Midbrain (tissue), 1 donor: ENCODE measurements at regions not wholly inside any gene's neighbourhood (a gene's known extent, or its start where the extent isn't known, plus 50 kb on each side); places are given as distances from the start of the nearest gene placed in this dataset.

ENCODE experiments used
- DNase-seq: peaks from one replicate; lab custom pipeline; 2025; lab: John Stamatoyannopoulos, UW

DNA sequence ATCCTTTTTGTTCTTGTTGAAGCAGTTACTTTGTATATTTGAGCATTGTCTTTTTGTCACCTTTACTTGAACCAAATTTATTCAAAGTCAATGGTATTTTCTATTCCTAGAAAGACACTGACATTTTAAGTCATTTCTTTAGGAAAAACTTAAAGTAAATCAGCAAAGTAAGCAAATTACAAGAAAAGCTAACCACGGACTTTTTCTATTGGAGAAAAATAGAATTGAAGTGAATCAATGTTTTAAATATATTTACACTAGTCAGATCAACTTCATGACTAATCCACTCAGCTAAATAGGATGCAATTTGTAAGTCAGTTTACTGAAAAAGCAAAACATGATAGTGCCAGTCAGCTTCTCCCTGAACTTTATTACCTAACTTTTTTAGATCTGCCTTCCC, 733.8 kb upstream of the ALCAM start:
- no peak for DNase-seq

- DNase-seq: no peak
These were observed 730.7 kb upstream of the ALCAM start for GRCh38 chr3:104635872-104636580.

DNA sequence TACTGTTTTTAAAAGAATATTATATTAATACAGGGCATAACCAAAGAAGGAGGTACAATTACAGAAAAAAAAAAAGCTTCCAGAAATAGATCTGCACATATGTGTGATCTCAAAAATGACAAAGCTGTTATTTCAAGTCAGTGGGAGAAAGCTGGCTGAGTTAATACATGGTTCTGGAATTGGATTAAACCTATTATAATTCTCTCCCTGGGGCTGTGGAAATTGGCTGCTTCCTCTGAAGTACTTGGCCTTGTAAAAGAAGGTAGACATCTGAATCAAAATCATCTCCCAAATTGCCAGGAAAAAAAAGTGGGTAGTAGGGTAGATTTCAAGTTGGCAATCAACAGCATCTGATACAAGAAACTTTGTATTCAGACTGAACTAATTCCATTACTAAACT, 723.9 kb upstream of the ALCAM start:
- DNase-seq: no peak

DNA sequence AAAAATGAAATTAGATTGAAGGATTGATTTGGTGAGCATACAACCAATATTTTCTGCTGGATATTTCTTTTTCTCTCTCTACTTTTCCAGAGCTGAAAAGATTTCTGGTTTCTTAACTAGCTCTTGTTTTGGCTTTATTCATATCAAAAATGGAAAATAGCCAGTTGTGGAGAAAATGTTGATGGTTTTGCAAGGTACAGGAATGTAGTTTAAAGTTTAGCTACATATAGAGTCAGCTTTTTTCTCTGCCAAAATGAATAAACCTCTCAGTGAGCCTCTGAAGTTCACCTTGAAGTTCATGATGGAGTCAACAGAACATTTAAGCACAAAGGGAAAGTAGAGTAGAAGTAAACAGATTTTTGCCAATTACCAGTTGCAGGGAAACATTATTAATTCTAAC, 720.5 kb upstream of the ALCAM start:
- no peak for DNase-seq

GRCh38 chr3:104648823-104649222, 717.9 kb upstream of the ALCAM start:
- DNase-seq: no peak

- no peak for DNase-seq
These were observed 697.6 kb upstream of the ALCAM start for GRCh38 chr3:104669083-104669482.

GRCh38 chr3:104672331-104672730, 694.4 kb upstream of the ALCAM start:
- no peak for DNase-seq

- DNase-seq: no peak
These were observed 692.7 kb upstream of the ALCAM start for GRCh38 chr3:104673981-104674380.

DNA sequence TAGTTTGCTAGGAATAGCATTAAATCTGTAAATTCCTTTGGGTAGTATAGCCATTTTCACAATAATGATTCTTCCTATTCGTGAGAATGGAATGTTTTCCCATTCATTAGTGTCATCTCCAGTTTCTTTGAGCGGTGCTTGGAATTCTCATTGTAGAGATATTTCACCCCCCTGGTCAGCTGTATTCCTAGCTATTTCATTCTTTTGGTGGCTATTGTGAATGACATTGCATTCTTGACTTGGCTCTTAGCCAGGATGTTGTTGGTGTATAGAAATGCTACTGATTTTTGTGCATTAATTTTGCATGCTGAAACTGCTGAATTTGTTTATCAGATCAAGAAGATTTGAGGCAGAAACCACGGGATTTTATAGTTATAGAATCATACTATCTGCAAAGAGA, 690.5 kb upstream of the ALCAM start:
- no peak for DNase-seq

GRCh38 chr3:104677932-104678331, 688.8 kb upstream of the ALCAM start:
- DNase-seq: no peak

- DNase-seq: no peak
These were observed 681.2 kb upstream of the ALCAM start for GRCh38 chr3:104685492-104685891.

DNA sequence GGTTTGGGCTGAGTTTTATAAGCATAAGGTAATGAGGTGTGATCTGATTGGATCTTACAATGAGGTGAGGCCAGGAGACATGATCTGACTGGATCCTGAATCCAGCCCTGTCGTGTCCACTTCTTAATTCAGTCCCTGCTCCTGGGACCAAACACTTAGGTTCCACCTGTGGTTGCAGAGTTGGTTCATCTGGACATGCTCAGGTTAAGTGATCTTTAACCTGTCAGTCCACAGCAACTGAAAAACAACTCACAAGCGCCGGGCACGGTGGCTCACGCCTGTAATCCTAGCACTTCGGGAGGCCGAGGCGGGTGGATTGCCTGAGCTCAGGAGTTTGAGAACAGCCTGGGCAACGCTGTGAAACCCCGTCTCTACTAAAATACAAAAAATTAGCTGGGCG, 679.3 kb upstream of the ALCAM start:
- DNase-seq: no peak

DNA sequence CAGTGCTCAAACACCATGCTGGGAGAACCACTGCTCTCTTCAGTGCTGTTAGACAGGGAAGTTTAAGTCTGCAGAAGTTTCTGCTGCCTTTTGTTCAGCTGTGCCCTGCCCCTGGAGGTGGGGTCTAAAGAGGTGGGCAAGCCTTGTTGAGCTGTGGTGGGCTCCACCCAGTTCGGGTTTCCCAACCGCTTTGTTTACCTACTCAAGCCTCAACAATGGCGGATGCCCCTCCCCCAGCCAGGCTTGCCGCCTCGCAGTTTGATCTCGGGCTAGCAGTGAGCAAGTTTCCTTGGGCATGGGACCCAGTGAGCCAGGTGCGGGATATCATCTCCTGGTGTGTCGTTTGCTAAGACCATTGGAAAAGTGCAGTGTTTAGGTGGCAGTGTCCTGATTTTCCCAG, 670.2 kb upstream of the ALCAM start:
- no peak for DNase-seq

DNA sequence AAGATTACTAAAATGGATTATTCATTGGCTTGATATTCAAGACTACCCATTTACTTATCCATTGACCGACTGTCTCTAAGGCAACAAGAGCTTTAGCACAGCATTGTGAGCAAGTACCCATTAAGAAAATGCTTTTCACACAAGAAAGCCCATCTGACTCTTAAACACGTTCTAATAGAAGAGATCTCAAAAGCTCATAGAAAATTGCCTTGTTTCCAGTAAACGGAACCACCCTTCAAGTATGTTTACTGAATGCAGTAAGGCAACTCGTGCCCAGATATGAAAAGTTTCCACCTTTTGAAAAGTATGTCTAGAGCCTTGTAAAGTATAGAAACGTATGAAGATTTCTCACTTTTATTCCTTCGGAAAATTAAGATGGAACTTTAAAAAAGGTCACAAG, 655.3 kb upstream of the ALCAM start:
- DNase-seq: no peak

DNA sequence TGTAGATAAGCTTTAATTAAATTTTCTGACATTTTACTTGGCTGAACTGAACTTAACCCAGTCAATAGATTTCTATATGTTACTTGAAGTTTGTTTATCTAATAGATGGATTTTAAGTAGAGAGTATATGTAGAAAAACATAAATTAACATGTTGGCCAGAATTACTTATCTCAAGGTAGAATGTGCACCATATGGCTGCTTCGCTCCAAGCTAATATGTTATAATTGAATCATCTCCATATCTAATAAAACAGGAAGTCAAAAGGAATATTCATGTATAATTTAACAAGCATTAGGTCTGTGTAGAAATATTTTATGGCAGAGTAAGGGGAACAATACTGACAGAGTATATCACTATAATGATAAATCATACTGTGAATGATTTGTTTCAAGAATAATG, 650.7 kb upstream of the ALCAM start:
- no peak for DNase-seq

DNA sequence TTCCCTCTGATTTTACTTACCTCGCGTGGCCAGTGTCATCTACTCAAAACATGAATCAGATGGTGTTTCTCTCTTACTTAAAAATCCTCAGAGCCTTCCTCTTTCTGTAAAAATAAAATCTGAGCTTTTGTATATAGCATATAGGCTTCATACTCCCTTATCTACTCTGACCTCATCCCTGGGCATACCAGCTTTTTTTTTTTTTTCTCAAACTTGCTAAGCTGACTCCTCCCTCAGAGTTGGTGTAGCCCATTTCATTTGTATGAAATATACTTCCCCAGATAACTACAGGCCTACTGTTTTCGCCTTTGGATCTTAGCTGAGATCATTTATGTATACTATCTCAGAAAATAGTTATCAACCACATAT, 648.9 kb upstream of the ALCAM start:
- DNase-seq: no peak

GRCh38 chr3:104723000-104723399, 643.7 kb upstream of the ALCAM start:
- DNase-seq: no peak

GRCh38 chr3:104731074-104731473, 635.6 kb upstream of the ALCAM start:
- DNase-seq: no peak

DNA sequence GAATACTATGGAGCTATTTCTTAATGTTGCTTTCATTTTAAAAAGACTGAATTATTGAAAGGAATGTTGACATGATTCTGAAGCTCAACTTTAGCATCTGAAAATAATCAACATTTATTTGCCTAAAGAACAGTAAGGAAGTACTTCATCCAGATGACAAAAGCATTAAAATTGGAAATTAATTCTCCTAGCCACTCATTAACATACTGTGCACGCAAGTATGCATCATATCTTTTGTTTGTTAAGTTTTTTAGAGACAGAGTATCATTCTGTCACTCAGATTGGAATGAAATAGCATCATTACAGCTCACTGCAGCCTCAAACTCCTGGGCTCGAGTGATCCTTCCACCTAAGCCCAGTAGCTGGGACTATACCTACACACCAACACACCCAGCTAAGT, 632.1 kb upstream of the ALCAM start:
- no peak for DNase-seq

DNA sequence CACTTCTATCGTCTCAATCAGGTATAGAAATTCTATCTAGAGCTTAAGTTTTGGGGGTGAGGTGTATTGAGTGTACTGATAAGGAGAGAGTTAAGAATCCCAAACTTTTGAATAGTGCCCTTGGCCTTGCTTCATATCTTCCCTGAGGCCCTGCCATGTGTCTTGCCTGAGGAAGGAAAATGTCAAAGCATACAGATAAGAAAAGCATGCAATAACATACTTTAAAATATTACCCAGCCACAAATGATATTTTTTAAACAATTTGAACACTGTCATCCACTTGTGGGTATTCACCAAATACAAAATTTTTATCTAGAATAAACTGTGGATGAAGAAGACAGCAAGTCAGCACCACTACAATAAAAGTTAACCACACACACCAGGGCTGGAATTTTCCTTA, 631.0 kb upstream of the ALCAM start:
- DNase-seq: no peak

DNA sequence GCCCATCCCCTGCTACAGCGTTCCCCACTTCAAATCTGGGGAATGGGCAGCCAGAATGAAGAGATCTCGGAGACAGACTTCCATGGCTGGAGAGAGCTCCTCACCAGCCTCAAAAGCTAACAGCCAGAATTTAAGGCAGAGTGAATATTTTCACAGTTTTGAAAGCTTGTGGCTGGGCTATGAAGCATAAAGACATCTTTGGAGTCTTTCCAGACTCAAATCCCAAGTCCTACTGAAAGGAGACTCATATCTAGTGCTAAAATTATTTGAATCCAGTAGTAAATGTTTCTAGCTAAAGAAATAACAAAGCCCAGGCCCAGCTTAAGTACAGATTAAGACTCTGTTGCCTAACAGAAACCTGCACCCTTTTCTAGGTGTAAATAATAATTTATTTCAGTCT, 628.4 kb upstream of the ALCAM start:
- no peak for DNase-seq

DNA sequence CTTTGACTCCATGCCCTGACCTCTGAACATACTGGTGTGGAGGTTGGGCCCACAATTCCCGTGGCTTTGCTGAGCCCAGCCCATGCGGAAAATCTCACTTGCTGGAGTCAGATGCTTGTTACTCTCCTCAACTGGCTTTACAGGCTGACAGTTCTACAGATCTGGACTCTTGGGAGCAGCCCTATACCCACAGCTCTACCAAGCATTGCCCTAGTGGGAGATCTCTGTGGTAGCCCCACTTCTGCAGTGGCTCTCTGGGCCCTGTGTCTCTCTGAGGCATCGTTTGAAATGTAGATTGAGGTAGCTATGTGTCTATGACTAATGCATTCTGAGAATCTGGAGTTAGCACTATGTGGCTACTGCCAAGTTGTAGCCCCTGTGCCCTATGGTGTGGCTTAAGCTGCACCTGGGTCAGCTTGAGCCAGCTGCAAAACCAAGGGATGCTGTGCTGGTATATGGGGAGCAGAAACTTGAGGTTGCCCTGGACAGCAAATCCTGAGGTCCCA, 625.8 kb upstream of the ALCAM start:
- no peak for DNase-seq

- no peak for DNase-seq
These were observed 624.7 kb upstream of the ALCAM start for GRCh38 chr3:104742044-104742443.

- no peak for DNase-seq
These were observed 621.4 kb upstream of the ALCAM start for GRCh38 chr3:104745313-104745712.
